ENCODE measurements at regions not wholly inside any gene's neighbourhood (a gene's known extent, or its start where the extent isn't known, plus 50 kb on each side); places are given as distances from the start of the nearest gene placed in this dataset.

GRCh38 chr1:91592716-91593477, 92.2 kb downstream of the CDC7 start:
- DNase-seq, result no peak
- Histone ChIP-seq H3K9ac (ENCODE audit: extremely low read depth, insufficient read length, low read length) (no peak overlapping the region), H3K79me2 (ENCODE audit: insufficient read depth, low read length) (no peaks in the 10 kb centered on the region), H3K9me3 (ENCODE audit: control insufficient read depth, low read depth, low read length) (no peaks in the 10 kb centered on the region), H3K4me2 (ENCODE audit: insufficient read depth, insufficient read length, low read length) (no peak overlapping the region), H2AK5ac (ENCODE audit: insufficient read length, low read length) (no peak overlapping the region), H2BK120ac (ENCODE audit: low read depth, low read length, poor library complexity, severe bottlenecking) (no peak overlapping the region), H4K91ac (ENCODE audit: insufficient read length, low read depth, low read length) (no peak overlapping the region), H2BK12ac (ENCODE audit: insufficient read length, low read depth, low read length) (no peak overlapping the region), H3K56ac (ENCODE audit: insufficient read length, low read depth, low read length) (no peak overlapping the region), H3K4me1 (ENCODE audit: insufficient read depth, low read length) (no peaks in the 10 kb centered on the region), H2BK5ac (ENCODE audit: insufficient read length, low read length) (no peak overlapping the region), H3K27ac (ENCODE audit: insufficient read length, low read depth, low read length) (no peak overlapping the region), H3K14ac (ENCODE audit: insufficient read depth, low read length) (no peak overlapping the region), H3K18ac (ENCODE audit: insufficient read length, low read depth, low read length) (no peak overlapping the region), H4K5ac (ENCODE audit: insufficient read length, low read depth, low read length) (no peak overlapping the region), H2BK20ac (ENCODE audit: low read depth, low read length, poor library complexity, severe bottlenecking) (no peak overlapping the region), H4K8ac (replicated peaks; ENCODE audit: insufficient read length, low read depth, low read length) (no peak overlapping the region), H2AFZ (ENCODE audit: low read length) (no peak overlapping the region), H2BK15ac (ENCODE audit: low read depth, low read length) (no peak overlapping the region), H3K4ac (ENCODE audit: low read depth, low read length) (no peak overlapping the region), H4K20me1 (ENCODE audit: control insufficient read depth, insufficient read depth, insufficient read length) (no peaks in the 10 kb centered on the region), H3K23me2 (ENCODE audit: insufficient read length, low read depth, low read length, poor library complexity, severe bottlenecking) (no peaks in the 10 kb centered on the region), H3K27me3 (ENCODE audit: insufficient read depth, low read length) (no peaks in the 10 kb centered on the region), H3K23ac (ENCODE audit: insufficient read length, low read depth, low read length) (no peak overlapping the region), H3T11ph (ENCODE audit: low read length) (no peak overlapping the region), H3K79me1 (ENCODE audit: insufficient read depth, low read depth, low read length, poor library complexity, severe bottlenecking) (no peaks in the 10 kb centered on the region)
- no peaks in the 10 kb centered on the region for H3K9me3 Mint-ChIP-seq
- H3K27me3 Mint-ChIP-seq (ENCODE audit: low read depth), result no peaks in the 10 kb centered on the region; the same call in 1 of the 2 replicates
- H3K36me3 Mint-ChIP-seq (ENCODE audit: insufficient read depth in 1 of 3, low read depth in 3 of 3), result no peaks in the 10 kb centered on the region; a peak in 1 of 7 replicates
- no peak overlapping the region for H3K27ac Mint-ChIP-seq
- WGBS (ENCODE audit: extremely low coverage, insufficient read length, low lambda C conversion rate), result no CpG with 5 or more reads among the region's 5 CpGs
- H3K4me3 Mint-ChIP-seq, result no peak overlapping the region
- no peak for TF ChIP-seq CTCF (conservative IDR thresholded peaks at IDR 0.05)
- peaks cover 22 to 31% of the 10 kb centered on the region in 2 experiments for H3K4me1 Mint-ChIP-seq

Measured in H9 (cell line).